Endothelial cell (in vitro differentiated cells): ENCODE measurements at regions not wholly inside any gene's neighbourhood (a gene's known extent, or its start where the extent isn't known, plus 50 kb on each side); places are given as distances from the start of the nearest gene placed in this dataset.
"Not testable (repeated sequence)": the region's sequence is repeated elsewhere in the genome, so short reads cannot be mapped to it uniquely, and the experiment has no call there.

Source experiments
- DNase-seq: peaks from one replicate; pipeline ENCODE4 v3.0.0; 2021; ENCODE audit warnings: low spot score
- H3K27ac Mint-ChIP-seq: one replicate; pipeline ENCODE4 v1.8.0; 2021; ENCODE audit warnings: mixed read lengths, inconsistent platforms; ENCODE audit not compliant: unreplicated experiment
- H3K27me3 Mint-ChIP-seq: one replicate; pipeline ENCODE4 v1.8.0; 2021; ENCODE audit warnings: mild to moderate bottlenecking, moderate library complexity, mixed read lengths, inconsistent platforms; ENCODE audit not compliant: unreplicated experiment
- H3K36me3 Mint-ChIP-seq: one replicate; pipeline ENCODE4 v1.8.0; 2021; ENCODE audit warnings: mild to moderate bottlenecking, low read depth, mixed read lengths, inconsistent platforms; ENCODE audit not compliant: unreplicated experiment
- H3K4me1 Mint-ChIP-seq: one replicate; pipeline ENCODE4 v1.8.0; 2021; ENCODE audit warnings: mild to moderate bottlenecking, mixed read lengths, inconsistent platforms; ENCODE audit not compliant: unreplicated experiment
- H3K4me3 Mint-ChIP-seq: one replicate; pipeline ENCODE4 v1.8.0; 2021; ENCODE audit warnings: mild to moderate bottlenecking, mixed read lengths, inconsistent platforms; ENCODE audit not compliant: unreplicated experiment
- H3K9me3 Mint-ChIP-seq: one replicate; pipeline ENCODE4 v1.8.0; 2021; ENCODE audit warnings: mixed read lengths, inconsistent platforms; ENCODE audit not compliant: unreplicated experiment
- CTCF ChIP-seq: fragments of 200-600 bp; sonication (generic); IDR thresholded peaks from one replicate; pipeline ENCODE4 v1.5.0; 2021; ENCODE audit warnings: antibody characterized with exemption; ENCODE audit not compliant: unreplicated experiment

GRCh38 chr6:141464896-141465295 lies 667.8 kb upstream of the GJE1 start:
- Mint-ChIP-seq H3K27me3 (no peaks in the 10 kb centered on the region), H3K4me3 (no peak overlapping the region), H3K4me1 (peaks cover 3% of the 10 kb centered on the region), H3K36me3 (no peaks in the 10 kb centered on the region), H3K27ac (no peak overlapping the region), H3K9me3 (no peaks in the 10 kb centered on the region)
- no peak for TF ChIP-seq CTCF
- no peak for DNase-seq

- Mint-ChIP-seq H3K9me3 (no peaks in the 10 kb centered on the region), H3K27ac (no peak overlapping the region), H3K4me1 (peaks cover 3% of the 10 kb centered on the region), H3K36me3 (no peaks in the 10 kb centered on the region), H3K27me3 (no peaks in the 10 kb centered on the region), H3K4me3 (no peak overlapping the region)
- DNase-seq = no peak
- TF ChIP-seq CTCF = no peak
These were observed 668.2 kb upstream of the GJE1 start for GRCh38 chr6:141464490-141464889.

- no peak for DNase-seq
- H3K27ac Mint-ChIP-seq = no peak overlapping the region
These were observed 669.3 kb upstream of the GJE1 start for GRCh38 chr6:141463237-141463977.

GRCh38 chr6:141460743-141461484 lies 671.8 kb upstream of the GJE1 start:
- H3K36me3 Mint-ChIP-seq = no peaks in the 10 kb centered on the region
- H3K9me3 Mint-ChIP-seq = no peaks in the 10 kb centered on the region
- no peak for TF ChIP-seq CTCF
- no peak for DNase-seq
- no peak overlapping the region for H3K27ac Mint-ChIP-seq
- no peaks in the 10 kb centered on the region for H3K4me1 Mint-ChIP-seq
- H3K4me3 Mint-ChIP-seq = no peak overlapping the region
- H3K27me3 Mint-ChIP-seq = no peaks in the 10 kb centered on the region

More at GRCh38 chr6:141463237-141463977, 669.3 kb upstream of the GJE1 start:
- Mint-ChIP-seq H3K4me3 (no peak overlapping the region), H3K27me3 (no peaks in the 10 kb centered on the region), H3K9me3 (no peaks in the 10 kb centered on the region), H3K4me1 (peaks cover 3% of the 10 kb centered on the region), H3K36me3 (no peaks in the 10 kb centered on the region)
- TF ChIP-seq CTCF = no peak

GRCh38 chr6:141460245-141460644 lies 672.5 kb upstream of the GJE1 start:
- H3K4me3 Mint-ChIP-seq, H3K9me3 Mint-ChIP-seq, H3K4me1 Mint-ChIP-seq, H3K27me3 Mint-ChIP-seq, H3K36me3 Mint-ChIP-seq, DNase-seq, H3K27ac Mint-ChIP-seq: not testable (repeated sequence)

- not testable (repeated sequence) for H3K27ac Mint-ChIP-seq, H3K4me1 Mint-ChIP-seq, H3K36me3 Mint-ChIP-seq, H3K9me3 Mint-ChIP-seq, DNase-seq, H3K4me3 Mint-ChIP-seq, H3K27me3 Mint-ChIP-seq
These were observed 674.7 kb upstream of the GJE1 start for GRCh38 chr6:141457984-141458383.
